H54 (cell line): ENCODE measurements at regions not wholly inside any gene's neighbourhood (a gene's known extent, or its start where the extent isn't known, plus 50 kb on each side); places are given as distances from the start of the nearest gene placed in this dataset.

Experiments
- DNase-seq: peaks from one replicate; pipeline ENCODE4 v3.0.0; 2011; ENCODE audit warnings: low spot score, mixed read lengths; ENCODE audit not compliant: insufficient read length
- FAIRE-seq: peaks from 3 replicates; lab custom pipeline; 2011; peaks lifted over from hg19 to GRCh38; lab: Jason Lieb, UNC
- POLR2A ChIP-seq: IDR thresholded peaks from 2 replicates; pipeline ENCODE4 v1.6.1; 2011; ENCODE audit warnings: low read depth, mild to moderate bottlenecking, low read length

DNA sequence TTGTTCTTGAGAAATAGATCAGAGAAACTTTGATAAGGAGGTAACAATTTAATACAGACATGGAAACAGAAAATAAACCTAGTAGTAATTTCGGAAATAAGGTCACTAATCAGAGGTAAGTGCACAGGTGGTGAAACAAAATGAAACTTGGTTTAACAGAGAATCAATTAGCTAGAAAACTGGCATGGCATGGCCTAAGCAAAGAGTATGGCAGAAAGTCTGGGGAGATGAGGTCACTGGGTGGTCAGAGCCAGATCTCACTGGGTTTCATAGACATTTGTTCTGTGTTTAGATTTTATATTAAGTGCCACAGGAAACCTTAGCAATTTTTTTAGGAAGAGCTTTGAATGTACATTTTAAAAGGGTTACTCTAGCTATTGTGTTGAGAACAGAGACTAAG, 1216.0 kb upstream of the PIK3C3 start:
- no peak for TF ChIP-seq POLR2A
- DNase-seq (no peak), FAIRE-seq (no peak)

DNA sequence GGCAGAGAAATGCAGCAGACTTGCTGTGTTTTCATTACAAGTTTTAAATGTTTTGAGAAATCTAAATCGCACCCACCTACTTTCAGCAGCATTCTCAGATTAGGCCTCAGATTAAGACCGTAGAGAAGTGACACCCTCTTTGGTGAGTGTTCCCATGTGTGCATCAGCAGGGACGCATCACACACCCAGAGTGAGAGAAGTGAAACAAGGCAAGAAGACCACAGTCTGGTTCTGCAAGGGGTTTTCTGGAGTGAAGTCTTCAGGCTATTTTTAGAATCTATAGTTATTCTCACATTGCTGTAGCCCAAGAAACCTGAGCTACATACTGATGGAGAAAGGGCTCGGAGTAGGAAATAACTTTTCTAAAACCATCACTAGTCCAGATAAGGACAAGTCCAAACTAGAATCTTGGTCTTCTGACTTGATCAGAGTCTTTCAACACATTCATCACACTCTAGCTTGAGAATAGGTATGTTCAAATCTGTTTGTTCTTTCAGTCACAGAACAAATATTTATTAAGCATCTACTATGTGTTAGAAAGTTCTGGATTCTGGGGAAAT, 1216.6 kb upstream of the PIK3C3 start:
- TF ChIP-seq POLR2A: no peak
- no peak for DNase-seq
- FAIRE-seq: no peak

DNA sequence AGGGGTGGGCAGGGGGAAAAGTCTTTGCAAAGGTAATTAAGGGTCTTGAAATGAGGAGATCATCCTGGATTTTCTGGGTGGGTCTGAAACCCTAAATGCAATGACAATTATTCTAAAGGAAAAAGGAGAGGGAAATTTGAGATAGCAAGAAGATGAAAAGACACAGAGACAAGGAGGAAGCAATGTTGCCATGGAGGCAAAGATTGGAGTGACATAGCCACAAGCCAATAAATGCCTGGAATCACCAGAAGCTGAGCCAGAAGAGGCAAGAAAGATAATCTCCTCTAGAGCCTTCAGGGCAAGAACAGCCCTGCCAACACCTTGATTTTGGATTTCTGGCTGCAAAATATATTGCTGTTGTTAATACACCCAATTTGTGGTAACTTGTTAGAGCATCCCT, 1246.3 kb upstream of the PIK3C3 start:
- DNase-seq (no peak), FAIRE-seq (no peak)
- no peak for TF ChIP-seq POLR2A

DNA sequence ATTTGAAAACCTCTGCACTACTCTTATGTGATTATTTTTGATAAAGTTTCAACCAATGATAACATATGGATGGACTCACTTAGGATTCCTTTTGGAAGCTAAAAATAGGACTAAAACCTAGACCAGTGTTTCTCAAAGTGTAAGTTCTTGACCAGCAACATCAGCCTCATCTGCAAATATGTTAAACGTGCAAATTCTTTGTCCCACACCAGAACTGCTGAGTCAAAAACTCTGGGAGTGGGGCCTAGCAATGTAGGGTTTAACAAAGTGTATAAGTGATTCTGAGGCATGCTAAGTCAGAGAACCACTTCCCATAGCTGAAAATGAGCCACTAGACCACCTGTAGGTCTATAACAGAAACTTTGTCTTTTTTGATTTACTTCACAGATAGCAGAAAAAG, 1247.2 kb upstream of the PIK3C3 start:
- DNase-seq: no peak
- TF ChIP-seq POLR2A: no peak
- FAIRE-seq: no peak

DNA sequence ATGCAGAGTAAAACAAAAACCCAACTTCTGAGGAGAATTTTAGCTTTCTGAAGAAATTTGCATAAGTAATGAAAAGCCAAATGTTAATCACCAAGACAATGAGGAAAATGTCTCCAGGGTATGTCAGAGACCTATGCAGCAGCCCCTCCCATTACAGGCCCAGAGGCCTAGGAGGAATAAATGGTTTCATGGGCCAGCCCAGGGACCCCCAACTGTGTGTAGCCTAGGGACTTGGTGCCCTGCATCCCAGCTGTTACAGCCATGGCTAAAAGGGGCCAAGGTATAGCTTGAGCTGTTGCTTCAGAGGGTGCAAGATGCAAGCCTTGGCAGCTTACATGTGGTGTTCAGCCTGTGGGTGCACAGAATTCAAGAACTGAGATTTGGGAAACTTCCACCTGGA, 1256.9 kb upstream of the PIK3C3 start:
- no peak for DNase-seq
- no peak for TF ChIP-seq POLR2A
- FAIRE-seq: no peak

DNA sequence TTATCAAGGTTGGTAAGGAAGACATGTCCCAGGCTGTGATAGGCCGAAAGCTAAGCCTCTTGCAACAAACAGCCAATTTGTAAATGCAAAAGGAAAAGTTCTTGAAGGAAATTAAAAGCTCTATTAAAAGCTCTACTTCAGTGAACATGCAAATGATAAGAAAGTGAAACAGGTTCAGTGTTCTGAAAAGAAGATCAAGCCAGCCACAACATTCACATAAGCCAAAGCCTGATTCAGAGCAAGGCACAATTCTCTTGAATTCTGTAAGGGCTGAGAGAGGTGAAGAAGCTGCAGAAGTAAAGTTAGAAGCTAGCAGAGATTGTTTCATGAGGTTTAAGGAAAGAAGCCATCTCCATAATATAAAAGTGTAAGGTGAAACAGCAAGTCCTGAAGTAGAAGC, 1259.5 kb upstream of the PIK3C3 start:
- no peak for FAIRE-seq
- no peak for DNase-seq
- TF ChIP-seq POLR2A: no peak

DNA sequence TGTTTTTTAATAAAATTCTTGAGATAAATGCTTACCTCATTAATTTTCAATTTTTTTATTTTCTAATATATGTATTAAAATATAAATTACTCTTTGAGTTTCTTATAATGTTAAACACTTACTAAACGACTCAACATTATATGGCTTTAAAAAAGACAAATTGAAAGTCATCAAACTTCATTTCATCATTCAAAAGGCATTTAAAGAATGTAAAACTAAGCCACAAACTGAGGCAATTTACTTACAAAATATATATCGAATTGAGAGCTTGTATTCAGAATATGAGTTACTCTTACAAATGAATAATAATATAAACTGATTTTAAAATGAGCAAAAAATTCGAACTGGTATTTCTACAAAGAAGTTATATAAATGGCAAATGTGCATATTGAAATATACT, 1262.2 kb upstream of the PIK3C3 start:
- DNase-seq (no peak), FAIRE-seq (no peak)
- TF ChIP-seq POLR2A: no peak

DNA sequence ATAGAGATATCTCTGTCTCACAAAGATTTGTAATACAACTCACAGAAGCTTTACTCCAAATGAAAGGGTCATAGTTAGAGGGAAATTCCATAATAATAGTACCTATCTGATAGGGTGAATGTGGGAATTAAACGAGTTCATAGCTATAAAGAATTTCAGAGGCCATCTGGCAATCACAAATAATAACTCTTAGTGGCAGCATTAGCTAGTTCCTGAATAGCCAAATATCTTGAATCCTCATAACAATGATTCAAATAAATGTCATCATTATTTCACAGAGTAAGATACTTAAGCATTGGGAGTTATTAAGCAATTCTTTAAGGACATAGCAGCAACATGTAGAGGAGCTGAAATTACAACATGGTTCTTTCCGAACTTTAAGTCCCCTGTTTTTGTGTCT, 1265.0 kb upstream of the PIK3C3 start:
- TF ChIP-seq POLR2A: no peak
- no peak for DNase-seq

DNA sequence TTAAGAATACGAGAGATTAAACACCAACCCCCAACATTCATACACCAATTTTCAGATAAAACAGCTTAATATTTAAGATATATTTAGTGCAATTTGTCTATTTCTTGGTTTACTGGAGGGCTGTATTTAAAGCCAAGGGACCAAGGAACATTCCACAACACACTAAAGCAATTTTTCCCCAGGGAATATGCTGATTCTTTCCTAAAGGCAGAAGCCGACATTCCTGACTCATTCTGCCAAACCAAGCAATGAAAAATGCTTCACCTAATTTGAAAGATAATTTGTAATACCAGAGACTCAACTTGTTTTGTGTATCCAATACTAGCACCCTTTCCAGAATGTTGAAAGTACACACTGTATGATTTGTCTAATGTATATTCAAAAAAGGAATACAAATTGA, 1267.6 kb upstream of the PIK3C3 start:
- DNase-seq (no peak), FAIRE-seq (no peak)
- TF ChIP-seq POLR2A: no peak

More for the DNA sequence above, 1265.0 kb upstream of the PIK3C3 start:
- no peak for FAIRE-seq

DNA sequence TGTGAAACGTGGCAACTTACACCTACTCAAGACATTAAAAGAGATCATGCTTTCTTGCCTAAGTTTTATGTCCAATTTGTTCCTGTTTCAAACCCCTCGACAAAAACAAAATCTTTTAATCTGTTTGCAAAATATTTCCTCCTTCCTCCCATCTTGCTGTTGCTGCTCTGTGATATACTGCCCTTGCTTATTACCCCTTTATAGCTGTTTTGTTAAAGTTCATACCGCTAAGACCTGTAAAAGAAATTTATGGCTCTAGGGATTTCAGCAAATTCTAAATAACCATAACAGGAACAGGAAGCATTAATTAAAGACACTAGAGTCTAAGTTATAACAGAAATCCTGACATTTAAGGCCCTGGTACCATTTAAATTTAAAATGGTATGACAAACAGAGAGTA, 1268.2 kb upstream of the PIK3C3 start:
- TF ChIP-seq POLR2A: no peak
- DNase-seq (no peak), FAIRE-seq (no peak)

DNA sequence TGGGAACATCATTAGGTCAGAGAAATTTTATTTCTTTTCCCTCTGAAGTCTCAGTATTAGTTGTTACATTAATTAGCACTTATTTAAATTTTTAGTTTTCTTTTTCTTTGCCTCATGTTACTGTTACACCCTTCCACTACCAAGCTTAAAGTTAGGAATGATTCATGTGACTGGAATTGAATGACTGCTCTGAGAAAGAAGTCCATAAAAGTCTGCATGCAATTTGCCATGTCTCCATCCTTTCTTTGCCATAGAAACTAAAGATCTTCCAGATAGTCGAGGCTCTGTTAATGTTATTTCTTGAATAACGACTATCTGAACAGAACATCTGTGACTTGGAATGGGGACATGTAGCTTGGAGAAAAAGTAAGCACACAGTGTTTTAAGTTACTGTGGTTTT, 1269.8 kb upstream of the PIK3C3 start:
- DNase-seq: no peak
- FAIRE-seq: no peak
- TF ChIP-seq POLR2A: no peak

DNA sequence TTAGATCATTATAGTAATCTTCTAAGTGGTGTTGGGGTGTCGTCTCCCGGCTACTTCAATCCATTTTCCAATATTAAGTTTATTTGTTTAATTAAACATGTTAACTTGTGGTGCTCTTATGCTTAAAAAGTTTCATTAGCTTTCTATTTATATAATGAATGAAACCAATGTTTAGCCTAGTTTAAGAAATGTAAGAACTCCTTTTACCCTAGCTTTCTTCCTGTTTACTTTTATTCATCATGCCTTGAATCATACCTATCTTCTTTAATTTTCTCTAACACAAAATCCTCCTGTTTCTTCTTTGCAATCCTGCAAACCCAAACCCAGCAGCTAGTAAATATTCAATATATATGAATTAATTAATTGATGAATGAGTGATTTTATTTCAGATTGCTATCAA, 1276.7 kb upstream of the PIK3C3 start:
- FAIRE-seq: no peak

DNA sequence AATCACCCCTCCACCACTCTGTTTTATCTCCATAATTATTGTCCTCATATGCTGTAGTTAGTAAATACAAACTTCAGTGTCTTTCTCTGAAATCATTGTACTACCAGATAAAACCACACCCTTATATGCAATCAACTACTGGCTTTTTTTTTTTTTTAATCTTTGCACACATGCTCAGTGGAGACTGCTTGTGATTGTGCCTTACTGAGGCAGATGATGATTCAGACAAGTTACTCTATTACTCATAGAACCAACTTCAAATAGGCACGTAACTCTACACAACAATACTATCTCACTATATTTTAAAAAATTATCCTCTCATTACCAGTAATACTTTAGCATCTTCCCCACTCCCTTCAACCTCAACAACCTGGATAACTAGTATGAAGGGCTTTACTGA, 1278.4 kb upstream of the PIK3C3 start:
- DNase-seq: no peak
- TF ChIP-seq POLR2A: no peak
- no peak for FAIRE-seq

More for the DNA sequence above, 1276.7 kb upstream of the PIK3C3 start:
- DNase-seq: no peak
- TF ChIP-seq POLR2A: no peak

DNA sequence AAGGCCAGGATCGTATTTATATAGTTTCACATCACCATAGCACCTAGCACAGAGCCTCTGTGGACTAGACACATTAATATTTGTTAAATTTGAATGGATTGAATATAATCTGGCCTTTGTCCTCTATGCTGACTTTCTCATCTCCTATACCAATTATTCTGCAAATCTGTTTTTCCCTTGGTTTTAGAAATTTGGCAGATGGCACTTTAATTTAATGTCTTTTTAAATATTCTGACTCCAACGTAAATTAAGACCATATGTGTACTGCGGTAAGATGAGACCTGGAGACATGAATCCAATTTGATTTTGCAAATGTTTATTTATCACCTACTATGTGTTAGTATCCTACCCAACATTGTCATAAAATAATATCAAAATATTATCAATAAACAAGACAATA, 1281.9 kb upstream of the PIK3C3 start:
- no peak for TF ChIP-seq POLR2A
- DNase-seq: no peak

DNA sequence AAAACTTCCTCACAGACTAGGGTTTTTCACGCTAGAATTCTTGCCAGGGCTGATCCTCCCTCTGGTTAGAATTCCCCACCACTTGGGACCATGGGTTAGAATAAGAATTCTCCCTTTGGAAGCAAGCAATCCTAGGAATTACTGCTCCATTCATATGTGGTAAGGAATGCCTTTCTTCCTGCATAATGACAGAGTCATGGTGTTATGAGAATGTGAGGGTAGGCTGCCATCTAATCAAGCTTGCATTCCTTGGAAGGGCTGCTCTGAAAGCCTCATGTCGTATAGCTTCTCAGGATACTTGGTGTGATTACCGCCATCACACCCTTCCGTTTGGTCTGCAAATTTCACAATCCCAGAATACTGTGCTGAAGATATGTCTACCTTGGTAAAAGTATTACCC, 1282.4 kb upstream of the PIK3C3 start:
- FAIRE-seq (no peak), DNase-seq (no peak)

More for the DNA sequence above, 1281.9 kb upstream of the PIK3C3 start:
- FAIRE-seq: no peak

DNA sequence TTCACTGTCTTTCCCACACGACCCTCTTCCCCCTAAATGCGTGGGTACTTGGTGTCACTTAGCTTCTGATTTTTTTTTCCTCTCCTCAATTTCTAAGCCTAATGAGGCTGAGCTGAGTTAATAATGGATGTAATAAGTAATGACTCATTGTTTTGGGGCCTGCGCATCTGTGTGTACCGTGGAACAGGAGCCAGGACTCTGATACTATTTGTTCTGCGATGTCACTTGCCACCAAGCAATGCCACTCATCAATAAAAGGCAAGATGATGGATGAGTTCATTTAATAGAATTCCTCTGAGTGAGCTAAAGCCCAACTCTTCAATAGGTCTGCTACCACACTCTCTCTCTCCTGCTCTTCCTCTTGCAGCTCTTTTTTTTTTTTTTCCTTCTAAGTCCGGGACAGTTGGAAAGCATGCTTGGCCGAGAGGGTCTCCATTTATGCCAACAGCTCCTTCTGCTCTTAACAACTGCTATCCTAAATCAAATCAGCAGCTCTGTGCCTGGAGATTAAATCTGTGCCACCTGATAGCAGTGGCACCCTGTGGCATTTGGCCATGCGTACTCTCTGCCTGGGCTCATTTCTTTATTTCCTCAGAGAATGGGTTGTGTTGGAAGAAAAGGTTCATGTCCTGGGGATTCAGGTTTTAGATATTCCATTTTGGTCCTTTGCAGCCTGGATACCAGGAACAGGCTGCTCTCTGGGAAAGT, 1284.2 kb upstream of the PIK3C3 start:
- TF ChIP-seq POLR2A: no peak
- FAIRE-seq (no peak), DNase-seq (no peak)

More for the DNA sequence above, 1282.4 kb upstream of the PIK3C3 start:
- no peak for TF ChIP-seq POLR2A
